ENCODE measurements at regions not wholly inside any gene's neighbourhood (a gene's known extent, or its start where the extent isn't known, plus 50 kb on each side); places are given as distances from the start of the nearest gene placed in this dataset.

GRCh38 chr7:25520516-25520915 is 292.2 kb upstream of the NPVF start:
- no peak for FAIRE-seq
- DNase-seq (ENCODE audit: low read depth, low spot score): no peak
- intact Hi-C loops (cut with micrococcal nuclease): no loop called here

More at GRCh38 chr7:25520516-25520915, 292.2 kb upstream of the NPVF start:
- no peaks in the 10 kb centered on the region for H3K9me3 ChIP-seq (replicated peaks; ENCODE audit: control insufficient read depth, insufficient read depth, low read length)
- TF ChIP-seq EZH2 (IDR thresholded peaks at IDR 0.05; ENCODE audit: borderline replicate concordance, low read depth, low read length, severe bottlenecking) (no peak), FOS (IDR thresholded peaks at IDR 0.05; ENCODE audit: borderline replicate concordance, insufficient read depth, low read length) (no peak), GATA2 (IDR thresholded peaks at IDR 0.05; ENCODE audit: insufficient read depth, insufficient read length, low read depth, low read length) (no peak), POLR2AphosphoS5 (IDR thresholded peaks at IDR 0.05; ENCODE audit: insufficient read depth, low read depth, low read length) (no peak), JUN (IDR thresholded peaks at IDR 0.05; ENCODE audit: borderline replicate concordance, insufficient read depth, insufficient read length, low read depth) (no peak), CTCF (IDR thresholded peaks at IDR 0.05; ENCODE audit: extremely low read depth in 1 of 2, insufficient read depth in 1 of 2, low read depth in 1 of 2, low read length in 2 of 2) (no peak), MAX (IDR thresholded peaks at IDR 0.05; ENCODE audit: insufficient read depth, insufficient read length) (no peak), POLR2A (IDR thresholded peaks at IDR 0.05; ENCODE audit: low read depth, low read length) (no peak), MYC (IDR thresholded peaks at IDR 0.05; ENCODE audit: low read depth, low read length) (no peak)
- no peak overlapping the region for H2AFZ ChIP-seq (ENCODE audit: low read depth, low read length)
- H3K36me3 ChIP-seq (ENCODE audit: control insufficient read depth in 2 of 2, extremely low read depth in 1 of 2, insufficient read depth in 2 of 2, low read length in 2 of 2): no peaks in the 10 kb centered on the region
- H3K79me2 ChIP-seq (ENCODE audit: control insufficient read depth, insufficient read depth, low read length): no peaks in the 10 kb centered on the region
- no peaks in the 10 kb centered on the region for H3K4me1 ChIP-seq (ENCODE audit: control insufficient read depth, extremely low read depth, insufficient read depth, low read length)
- no peak overlapping the region for H3K9ac ChIP-seq (replicated peaks; ENCODE audit: extremely low read depth, insufficient read depth, low read length)
- no peaks in the 10 kb centered on the region for H4K20me1 ChIP-seq (replicated peaks; ENCODE audit: control insufficient read depth, extremely low read depth, insufficient read depth, low read length)
- H3K27ac ChIP-seq (ENCODE audit: insufficient read depth, low read depth, low read length): no peak overlapping the region
- H3K4me3 ChIP-seq (replicated peaks in 1 of 3; ENCODE audit: insufficient read depth in 1 of 3, low read depth in 1 of 3, low read length in 3 of 3): no peak overlapping the region
- no peaks in the 10 kb centered on the region for H3K9me1 ChIP-seq (replicated peaks; ENCODE audit: control insufficient read depth, extremely low read depth, insufficient read depth, low read length)
- dilution Hi-C loops (cut with MboI; ENCODE audit: extremely low pct_ligation_motif_present, low sequenced_read_pairs): no loop called here
- H3K27me3 ChIP-seq (ENCODE audit: control insufficient read depth in 2 of 2, insufficient read depth in 2 of 2, low read length in 2 of 2): no peaks in the 10 kb centered on the region
- ChIA-PET CTCF (no interaction called here), POLR2A (no interaction called here)
- H3K4me2 ChIP-seq (ENCODE audit: insufficient read depth, low read length): no peak overlapping the region
- BruUV-seq (replicated peaks): no TSS peak
